HCT116 (cell line): ENCODE measurements at regions not wholly inside any gene's neighbourhood (a gene's known extent, or its start where the extent isn't known, plus 50 kb on each side); places are given as distances from the start of the nearest gene placed in this dataset.

ENCODE experiments used
- CTCF ChIP-seq, 3 experiments: fragments of 200-600 bp in 1 of 3; sonication (generic) in 1 of 3; IDR thresholded peaks in 2 of 3; conservative IDR thresholded peaks in 1 of 3; 2 replicates each; pipeline ENCODE4 v1.5.1; 2012 to 2017; ENCODE audit warnings: low read depth in 2 of 3, low read length in 2 of 3, antibody characterized with exemption in 1 of 3, borderline replicate concordance in 1 of 3, control low read depth in 1 of 3, mild to moderate bottlenecking in 1 of 3, mixed read lengths in 1 of 3, mixed run types in 1 of 3, moderate library complexity in 1 of 3; ENCODE audit not compliant: insufficient read depth in 1 of 3
- EZH2 ChIP-seq: fragments of 200-600 bp; sonication (generic); IDR thresholded peaks from 2 replicates; pipeline ENCODE4 v1.6.1; 2017; ENCODE audit warnings: antibody characterized with exemption, mixed run types
- POLR2A ChIP-seq: IDR thresholded peaks from 2 replicates; pipeline ENCODE4 v1.7.0; 2011; ENCODE audit warnings: borderline replicate concordance; ENCODE audit not compliant: insufficient read depth, insufficient read length; ENCODE audit errors: extremely low read depth
- POLR2AphosphoS5 ChIP-seq: IDR thresholded peaks from 2 replicates; pipeline ENCODE4 v1.6.1; 2011; ENCODE audit warnings: mild to moderate bottlenecking, low read depth, low read length, moderate library complexity
- RAD21 ChIP-seq: IDR thresholded peaks from 2 replicates; pipeline ENCODE4 v1.6.1; 2012; ENCODE audit warnings: low read depth, mild to moderate bottlenecking
- REST ChIP-seq: IDR thresholded peaks from 2 replicates; pipeline ENCODE4 v1.6.1; 2012; ENCODE audit warnings: low read depth
- ZFX ChIP-seq: fragments of 450-650 bp; IDR thresholded peaks from 2 replicates; pipeline ENCODE4 v1.6.1; 2017
- ZNF274 ChIP-seq: fragments of 200-500 bp; sonication (Bioruptor generic); IDR thresholded peaks from 2 replicates; pipeline ENCODE4 v1.6.1; 2014; ENCODE audit warnings: mild to moderate bottlenecking, low read depth, low read length, inconsistent platforms

GRCh38 chr9:105057551-105057950, 129.6 kb upstream of the ABCA1 start:
- TF ChIP-seq REST (no peak), CTCF (IDR thresholded peaks at IDR 0.05 in 2 of 3, conservative IDR thresholded peaks at IDR 0.05 in 1 of 3; ENCODE audit: borderline replicate concordance in 1 of 3, insufficient read depth in 1 of 3, low read depth in 2 of 3, low read length in 2 of 3) (no peak), RAD21 (no peak), POLR2A (no peak), ZFX (no peak), EZH2 (no peak), POLR2AphosphoS5 (no peak), ZNF274 (no peak)
